ENCODE measurements at regions not wholly inside any gene's neighbourhood (a gene's known extent, or its start where the extent isn't known, plus 50 kb on each side); places are given as distances from the start of the nearest gene placed in this dataset.

DNA sequence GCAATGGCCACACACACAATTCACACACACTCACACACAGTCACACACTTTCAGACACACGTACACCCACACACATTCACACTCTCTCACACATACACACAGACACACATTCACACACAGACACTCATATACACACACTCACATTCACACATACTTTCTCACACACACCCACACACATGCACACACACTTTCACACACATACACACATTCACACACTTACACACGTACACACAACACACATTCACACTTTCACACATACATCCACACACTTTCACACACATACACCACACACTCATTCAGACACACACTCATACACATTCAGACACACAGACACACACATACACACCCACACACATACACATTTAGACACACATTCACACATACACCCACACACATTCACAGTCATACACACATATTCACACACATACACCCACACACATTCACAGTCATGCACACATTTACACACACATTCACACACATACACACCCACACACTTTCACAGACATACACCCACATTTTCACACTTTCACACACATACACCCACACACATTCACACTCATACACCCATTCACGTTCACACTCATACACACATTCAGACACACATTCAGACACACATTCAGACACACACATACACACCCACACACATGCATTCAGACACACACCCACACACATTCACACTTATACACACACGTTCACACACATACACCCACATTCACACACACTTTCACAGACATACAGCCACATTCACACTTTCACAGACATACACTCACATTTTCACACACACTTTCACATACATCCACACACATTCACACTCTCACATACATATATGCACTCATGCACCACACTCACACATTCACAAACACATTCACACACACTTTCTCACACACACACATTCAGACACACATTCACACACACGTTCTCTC is 52.6 kb upstream of the C14orf180 start:
- H3K4me2 ChIP-seq (ENCODE audit: insufficient read depth, low read length) = no peak overlapping the region
- H3K9ac ChIP-seq (ENCODE audit: low read depth, low read length) = no peak overlapping the region
- H2AFZ ChIP-seq (ENCODE audit: low read depth, low read length) = no peak overlapping the region
- no peaks in the 10 kb centered on the region for H3K27me3 ChIP-seq (ENCODE audit: insufficient read depth, low read length, poor library complexity)
- H3K4me3 ChIP-seq (ENCODE audit: low read depth in 1 of 2, low read length in 2 of 2) = no peak overlapping the region
- H3K27ac ChIP-seq (ENCODE audit: low read length) = no peak overlapping the region
- H3K9me3 ChIP-seq (ENCODE audit: insufficient read depth, low read length, severe bottlenecking) = peaks cover 14% of the 10 kb centered on the region
- H4K20me1 ChIP-seq (ENCODE audit: insufficient read depth, low read length) = no peaks in the 10 kb centered on the region
- TF ChIP-seq, protein P1, sequence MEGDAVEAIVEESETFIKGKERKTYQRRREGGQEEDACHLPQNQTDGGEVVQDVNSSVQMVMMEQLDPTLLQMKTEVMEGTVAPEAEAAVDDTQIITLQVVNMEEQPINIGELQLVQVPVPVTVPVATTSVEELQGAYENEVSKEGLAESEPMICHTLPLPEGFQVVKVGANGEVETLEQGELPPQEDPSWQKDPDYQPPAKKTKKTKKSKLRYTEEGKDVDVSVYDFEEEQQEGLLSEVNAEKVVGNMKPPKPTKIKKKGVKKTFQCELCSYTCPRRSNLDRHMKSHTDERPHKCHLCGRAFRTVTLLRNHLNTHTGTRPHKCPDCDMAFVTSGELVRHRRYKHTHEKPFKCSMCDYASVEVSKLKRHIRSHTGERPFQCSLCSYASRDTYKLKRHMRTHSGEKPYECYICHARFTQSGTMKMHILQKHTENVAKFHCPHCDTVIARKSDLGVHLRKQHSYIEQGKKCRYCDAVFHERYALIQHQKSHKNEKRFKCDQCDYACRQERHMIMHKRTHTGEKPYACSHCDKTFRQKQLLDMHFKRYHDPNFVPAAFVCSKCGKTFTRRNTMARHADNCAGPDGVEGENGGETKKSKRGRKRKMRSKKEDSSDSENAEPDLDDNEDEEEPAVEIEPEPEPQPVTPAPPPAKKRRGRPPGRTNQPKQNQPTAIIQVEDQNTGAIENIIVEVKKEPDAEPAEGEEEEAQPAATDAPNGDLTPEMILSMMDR (IDR thresholded peaks at IDR 0.05; ENCODE audit: borderline replicate concordance, extremely low read depth, low read length, poor library complexity, severe bottlenecking) = no peak
- TF ChIP-seq EZH2 (IDR thresholded peaks at IDR 0.05; ENCODE audit: borderline replicate concordance, low read depth, low read length, severe bottlenecking) = no peak
- H3K36me3 ChIP-seq (ENCODE audit: insufficient read depth, low read length) = no peaks in the 10 kb centered on the region
- H3K79me2 ChIP-seq (ENCODE audit: insufficient read depth, low read length) = no peaks in the 10 kb centered on the region
- H3K4me1 ChIP-seq (ENCODE audit: insufficient read depth, low read length) = no peaks in the 10 kb centered on the region
- ATAC-seq (ENCODE audit: insufficient read depth, low read depth) = no peak
- DNase-seq = no peak

DNA sequence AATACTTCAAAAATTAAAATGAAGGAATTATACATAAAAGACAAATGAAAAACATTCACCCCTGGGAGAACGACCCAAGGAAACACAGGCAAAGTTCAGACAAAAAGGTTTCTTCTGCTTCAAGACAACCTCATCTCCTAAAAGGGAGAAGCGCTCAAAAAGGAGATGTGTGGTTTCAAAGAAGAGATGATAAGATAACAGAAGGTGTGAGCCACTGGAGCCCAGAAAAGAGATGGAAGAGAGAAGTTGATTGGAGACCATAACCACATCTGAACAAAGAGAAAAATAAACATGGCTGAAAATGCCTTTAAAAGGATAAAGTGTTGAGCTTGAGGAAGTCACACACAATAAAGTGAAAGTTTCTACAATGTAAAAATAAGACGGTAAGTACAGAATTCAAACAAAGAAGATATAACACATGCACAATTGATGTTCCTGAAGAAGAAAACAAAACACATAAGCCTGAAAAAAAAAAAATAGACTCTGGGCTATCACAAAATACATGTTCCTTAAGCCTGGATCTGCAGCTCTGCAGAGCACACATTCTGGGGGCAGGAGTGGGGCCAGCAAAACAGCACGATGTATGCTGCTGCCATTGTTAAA is 51.6 kb upstream of the C14orf180 start:
- Histone ChIP-seq H3K79me2 (ENCODE audit: insufficient read depth, low read length) (no peaks in the 10 kb centered on the region), H3K27ac (ENCODE audit: low read length) (no peak overlapping the region), H3K4me3 (ENCODE audit: low read depth in 1 of 2, low read length in 2 of 2) (no peak overlapping the region), H2AFZ (ENCODE audit: low read depth, low read length) (no peak overlapping the region), H3K9me3 (ENCODE audit: insufficient read depth, low read length, severe bottlenecking) (peaks cover 14% of the 10 kb centered on the region), H3K9ac (ENCODE audit: low read depth, low read length) (no peak overlapping the region), H3K27me3 (ENCODE audit: insufficient read depth, low read length, poor library complexity) (no peaks in the 10 kb centered on the region), H3K36me3 (ENCODE audit: insufficient read depth, low read length) (no peaks in the 10 kb centered on the region), H3K4me2 (ENCODE audit: insufficient read depth, low read length) (no peak overlapping the region), H4K20me1 (ENCODE audit: insufficient read depth, low read length) (no peaks in the 10 kb centered on the region), H3K4me1 (ENCODE audit: insufficient read depth, low read length) (no peaks in the 10 kb centered on the region)
- ATAC-seq (ENCODE audit: insufficient read depth, low read depth) = peak; percentile 59; the same call in 2 of the 3 replicates
- TF ChIP-seq EZH2 (IDR thresholded peaks at IDR 0.05; ENCODE audit: borderline replicate concordance, low read depth, low read length, severe bottlenecking) = no peak
- TF ChIP-seq, protein P1 (IDR thresholded peaks at IDR 0.05; ENCODE audit: borderline replicate concordance, extremely low read depth, low read length, poor library complexity, severe bottlenecking) = no peak
- no peak for DNase-seq

DNA sequence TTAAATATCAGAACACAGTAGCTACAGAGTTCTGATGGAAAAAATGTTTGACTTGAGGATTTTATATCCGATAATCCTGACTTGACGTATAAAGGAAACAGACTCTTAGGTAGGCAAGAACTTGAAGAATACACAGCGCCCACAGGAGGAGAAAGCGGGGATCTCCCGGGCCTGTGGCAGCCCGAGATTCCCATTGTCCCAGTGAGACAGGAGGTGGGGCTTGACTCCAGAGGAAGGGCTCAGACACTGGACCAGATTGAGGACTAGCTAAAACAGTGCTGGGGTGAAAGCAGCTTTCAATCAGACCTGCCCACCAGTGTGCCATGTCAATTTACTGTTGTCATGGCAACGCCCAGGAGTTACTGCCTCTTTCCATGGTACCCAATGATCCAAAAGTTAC is 51.1 kb upstream of the C14orf180 start:
- peaks cover 14% of the 10 kb centered on the region for H3K9me3 ChIP-seq (ENCODE audit: insufficient read depth, low read length, severe bottlenecking)
- no peak overlapping the region for H2AFZ ChIP-seq (ENCODE audit: low read depth, low read length)
- H3K27me3 ChIP-seq (ENCODE audit: insufficient read depth, low read length, poor library complexity) = no peaks in the 10 kb centered on the region
- TF ChIP-seq EZH2 (IDR thresholded peaks at IDR 0.05; ENCODE audit: borderline replicate concordance, low read depth, low read length, severe bottlenecking) = no peak
- TF ChIP-seq, protein P1 (IDR thresholded peaks at IDR 0.05; ENCODE audit: borderline replicate concordance, extremely low read depth, low read length, poor library complexity, severe bottlenecking) = no peak
- no peak overlapping the region for H3K27ac ChIP-seq (ENCODE audit: low read length)
- no peaks in the 10 kb centered on the region for H3K4me1 ChIP-seq (ENCODE audit: insufficient read depth, low read length)
- no peak overlapping the region for H3K9ac ChIP-seq (ENCODE audit: low read depth, low read length)
- no peak for DNase-seq
- H4K20me1 ChIP-seq (ENCODE audit: insufficient read depth, low read length) = no peaks in the 10 kb centered on the region
- no peaks in the 10 kb centered on the region for H3K36me3 ChIP-seq (ENCODE audit: insufficient read depth, low read length)
- H3K4me2 ChIP-seq (ENCODE audit: insufficient read depth, low read length) = no peak overlapping the region
- no peak overlapping the region for H3K4me3 ChIP-seq (ENCODE audit: low read depth in 1 of 2, low read length in 2 of 2)
- ATAC-seq (ENCODE audit: insufficient read depth, low read depth) = no peak
- H3K79me2 ChIP-seq (ENCODE audit: insufficient read depth, low read length) = no peaks in the 10 kb centered on the region
